HG02642 (cell line): ENCODE measurements at regions not wholly inside any gene's neighbourhood (a gene's known extent, or its start where the extent isn't known, plus 50 kb on each side); places are given as distances from the start of the nearest gene placed in this dataset.

Experiments used
- ATAC-seq: cut with Tn5 transposase; IDR thresholded peaks from one replicate; pipeline ENCODE4 v1.9.1; 2021; ENCODE audit warnings: mild to moderate bottlenecking; ENCODE audit not compliant: unreplicated experiment, poor library complexity

DNA sequence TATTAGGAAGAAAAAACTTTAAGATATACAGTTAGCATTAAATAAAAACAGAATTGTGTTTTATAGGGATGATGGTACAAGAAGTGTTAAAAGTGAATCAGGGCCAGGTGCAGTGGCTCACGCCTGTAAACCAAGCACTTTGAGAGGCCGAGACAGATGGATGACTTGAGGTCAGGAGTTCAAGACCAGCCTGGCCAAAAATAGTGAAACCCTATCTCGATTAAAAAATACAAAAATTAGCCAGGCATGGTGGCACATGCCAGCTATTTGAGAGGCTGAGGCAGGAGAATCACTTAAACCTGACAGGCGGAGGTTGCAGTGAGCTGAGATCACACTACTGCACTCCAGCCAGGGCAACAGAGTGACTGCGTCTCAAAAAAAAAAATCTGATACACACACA lies 282.9 kb upstream of the ATP10B start:
- ATAC-seq, result no peak

DNA sequence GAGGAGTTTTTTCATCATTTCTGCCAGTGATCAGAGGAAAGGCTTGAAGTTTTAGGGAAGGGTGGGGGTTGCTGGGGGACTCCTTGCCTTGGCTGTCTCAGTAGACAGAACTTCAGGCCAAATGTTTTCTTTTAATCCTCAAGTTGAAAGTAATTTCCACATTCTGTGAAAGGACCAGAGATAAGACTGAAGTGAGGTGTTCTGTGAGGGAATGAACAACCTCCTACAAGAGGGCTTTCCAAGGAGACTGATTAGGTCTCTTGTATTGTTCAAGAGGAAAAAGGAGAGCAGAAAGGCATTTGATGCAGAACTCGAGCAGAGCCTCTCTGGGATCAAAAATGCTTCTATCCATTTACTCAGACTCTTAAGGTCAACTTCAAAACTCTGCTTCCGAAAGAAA lies 282.1 kb upstream of the ATP10B start:
- ATAC-seq, result no peak

DNA sequence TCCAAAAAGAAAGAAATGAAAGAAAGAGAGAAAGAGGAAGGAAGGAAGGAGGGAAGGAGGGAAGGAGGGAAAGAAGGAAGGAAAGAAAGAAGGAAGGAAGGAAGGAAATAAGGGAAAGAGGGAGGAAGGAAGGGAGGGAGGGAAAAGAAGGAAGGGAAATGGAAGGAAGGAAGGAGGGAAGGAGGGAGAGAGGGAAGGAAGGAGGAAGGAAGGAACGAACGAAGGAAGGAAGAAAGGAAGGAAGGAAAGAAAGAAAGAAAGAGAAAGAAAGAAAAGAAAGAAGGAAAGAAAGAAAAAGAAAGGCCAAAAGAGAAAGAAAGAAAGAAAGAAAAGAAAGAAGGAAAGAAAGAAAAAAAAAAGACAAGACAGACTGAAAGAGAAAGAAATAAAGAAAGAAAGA lies 263.9 kb upstream of the ATP10B start:
- ATAC-seq, result no peak

DNA sequence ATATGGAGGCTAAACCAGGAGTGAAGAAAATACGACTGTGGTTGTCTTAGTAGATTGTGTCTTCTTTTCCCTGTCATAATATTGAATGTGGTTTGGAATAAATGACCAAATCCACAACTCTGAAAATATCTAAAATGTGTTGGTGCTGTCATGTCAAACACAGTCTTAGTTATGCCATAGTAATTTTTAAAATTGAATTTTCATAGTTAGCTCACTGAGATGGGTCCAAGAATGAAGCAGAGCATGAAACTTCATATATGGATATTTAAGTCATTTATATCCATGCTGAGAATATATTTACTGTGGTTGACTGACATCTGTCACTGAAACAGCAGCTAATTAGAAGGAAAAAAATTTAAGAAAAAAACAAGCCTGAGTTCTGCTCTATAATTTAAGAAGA lies 260.4 kb upstream of the ATP10B start:
- no peak for ATAC-seq

DNA sequence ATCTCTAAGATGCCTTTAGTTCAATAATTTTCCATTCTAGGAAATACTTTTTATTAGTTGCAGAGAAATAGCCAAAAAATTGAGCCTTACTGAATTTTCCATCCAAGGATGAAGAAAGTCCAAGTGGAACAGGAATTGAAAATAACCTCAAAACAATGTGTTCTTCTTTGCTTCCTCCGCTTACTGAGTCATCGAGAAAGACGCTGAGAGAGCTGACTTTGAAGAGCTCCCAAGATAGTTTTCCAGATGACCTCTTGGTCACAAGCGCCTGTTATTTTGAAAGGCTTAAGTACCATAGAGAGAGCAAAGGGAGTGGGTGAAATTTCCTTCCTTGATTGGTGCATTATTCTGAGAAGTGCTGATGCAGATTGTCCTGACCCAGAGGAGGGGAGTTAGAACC lies 253.5 kb upstream of the ATP10B start:
- ATAC-seq, result no peak

DNA sequence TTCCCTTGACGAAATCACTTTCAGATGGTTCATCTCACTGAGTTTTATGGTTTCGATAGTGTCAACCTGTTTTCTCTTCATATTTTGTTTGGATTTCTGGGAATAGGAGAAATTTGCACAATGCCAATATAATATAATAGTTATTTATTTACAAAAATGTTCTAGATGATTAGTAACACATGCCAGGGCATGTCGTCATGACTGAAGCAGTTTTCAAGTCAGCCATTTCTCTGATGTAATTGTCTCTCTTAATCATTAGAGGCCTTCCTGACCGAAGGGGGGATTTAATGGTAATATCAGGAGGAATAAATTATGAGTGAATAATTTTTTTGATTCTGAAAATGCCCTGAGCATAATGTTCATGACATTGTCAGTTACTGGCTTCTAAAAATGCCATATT lies 246.5 kb upstream of the ATP10B start:
- no peak for ATAC-seq

DNA sequence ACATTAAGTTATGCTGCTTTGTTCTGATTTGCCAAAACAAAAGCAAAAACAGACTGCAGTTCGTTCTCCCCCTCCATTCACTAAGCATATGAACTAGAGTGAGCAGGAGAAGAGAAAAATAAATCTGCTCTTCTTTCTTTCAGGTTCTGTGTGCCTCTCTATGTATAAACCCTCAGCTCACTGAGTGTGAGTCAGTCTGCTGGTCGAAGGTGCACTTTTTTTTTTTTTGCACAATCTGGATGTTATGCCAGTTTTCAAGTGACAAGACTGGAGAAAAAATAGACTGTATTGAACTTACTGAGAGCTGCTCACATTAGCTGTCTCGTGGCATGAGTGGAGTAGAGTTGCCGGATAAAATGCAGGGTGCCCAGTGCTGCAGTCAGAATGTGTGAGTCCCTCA lies 244.6 kb upstream of the ATP10B start:
- ATAC-seq, result no peak

DNA sequence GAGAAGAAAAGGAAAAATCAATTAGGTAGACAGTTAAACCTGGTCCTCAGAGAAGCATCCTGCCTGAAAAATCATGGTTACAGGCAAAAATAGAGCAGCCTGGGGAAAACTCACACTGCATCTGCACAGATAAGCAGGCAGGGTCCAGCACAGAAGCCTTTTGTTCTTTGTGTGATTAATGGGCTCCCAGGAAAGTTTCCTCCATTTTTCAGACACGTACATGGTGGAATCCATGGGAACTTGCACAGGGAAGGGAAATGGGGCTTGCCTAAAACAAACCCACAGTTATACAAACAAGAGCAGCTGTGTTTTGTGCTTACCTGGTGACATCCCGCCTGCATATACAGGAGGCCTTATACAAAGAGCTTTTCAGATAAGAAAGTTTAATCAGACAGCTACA lies 243.9 kb upstream of the ATP10B start:
- ATAC-seq, result no peak

DNA sequence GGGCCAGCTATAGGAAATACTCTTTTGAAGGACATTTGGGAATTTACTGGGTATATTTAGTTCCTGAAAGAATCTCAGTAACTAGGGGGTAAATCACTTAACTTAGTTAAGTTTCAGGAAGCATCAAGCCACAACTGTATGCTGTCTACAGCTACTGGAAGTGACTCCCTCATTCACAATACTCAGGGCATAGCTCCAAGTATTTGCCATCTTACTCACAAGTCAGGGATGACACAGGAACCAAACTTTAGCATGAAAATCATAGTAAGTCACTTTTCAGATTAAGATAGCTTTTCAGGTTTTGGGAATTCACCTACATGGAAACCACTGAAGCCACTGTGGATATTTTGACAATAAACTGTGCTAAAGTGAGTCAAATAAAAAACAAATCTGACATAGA lies 242.4 kb upstream of the ATP10B start:
- ATAC-seq, result no peak

DNA sequence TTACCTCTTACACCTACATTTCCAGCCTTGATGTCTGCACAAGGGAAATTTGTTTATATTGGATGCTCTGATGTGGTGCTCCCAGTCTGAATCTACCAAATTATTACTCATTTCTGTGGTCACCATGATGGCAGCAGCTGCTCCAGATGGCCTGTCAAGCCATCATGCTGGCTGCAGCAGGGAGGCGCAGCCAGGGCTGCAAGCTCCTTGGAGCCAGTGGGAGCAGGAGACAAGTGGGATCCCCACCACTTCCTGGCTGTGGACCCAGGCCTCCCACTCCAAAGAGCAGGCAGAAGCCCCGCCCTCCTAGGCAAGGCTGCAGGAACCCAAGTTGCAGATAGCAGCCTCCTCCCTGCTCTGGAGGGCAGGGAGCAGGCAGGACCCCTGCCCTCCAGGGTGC lies 241.1 kb upstream of the ATP10B start:
- ATAC-seq, result no peak

DNA sequence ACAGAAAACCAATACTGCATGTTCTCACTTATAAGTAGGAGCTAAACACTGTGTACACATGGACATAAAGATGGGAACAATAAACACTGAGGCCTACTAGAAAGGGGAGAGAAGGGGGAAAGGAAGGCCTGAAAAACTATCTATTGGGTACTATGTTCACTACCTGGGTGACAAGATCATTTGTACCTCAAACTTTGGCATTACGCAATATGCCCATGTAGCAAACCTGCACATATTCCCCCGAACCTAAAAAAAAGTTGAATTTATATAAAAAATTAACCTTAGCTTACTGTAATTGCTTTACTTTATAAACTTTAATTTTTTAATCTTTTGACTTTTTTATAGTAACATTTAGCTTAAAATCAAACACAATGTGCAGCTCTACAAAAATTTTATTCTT lies 237.6 kb upstream of the ATP10B start:
- no peak for ATAC-seq

DNA sequence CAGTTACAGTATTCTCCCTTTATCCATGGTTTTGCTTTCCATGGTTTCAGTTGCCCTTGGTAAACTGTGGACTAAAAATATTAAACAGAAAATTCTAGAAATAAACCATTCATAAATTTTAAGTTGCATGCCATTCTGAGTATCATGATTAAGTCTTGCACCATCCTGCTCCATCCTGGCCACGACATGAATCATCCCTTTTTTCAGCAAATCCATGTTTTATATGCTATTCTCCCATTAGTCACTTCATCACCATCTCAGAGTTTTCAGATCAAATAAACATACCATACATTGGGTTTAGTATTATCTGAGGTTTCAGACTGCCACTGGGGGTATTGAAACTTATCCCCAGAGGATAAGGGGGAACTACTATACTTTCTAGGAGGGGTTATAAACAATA lies 234.4 kb upstream of the ATP10B start:
- no peak for ATAC-seq

DNA sequence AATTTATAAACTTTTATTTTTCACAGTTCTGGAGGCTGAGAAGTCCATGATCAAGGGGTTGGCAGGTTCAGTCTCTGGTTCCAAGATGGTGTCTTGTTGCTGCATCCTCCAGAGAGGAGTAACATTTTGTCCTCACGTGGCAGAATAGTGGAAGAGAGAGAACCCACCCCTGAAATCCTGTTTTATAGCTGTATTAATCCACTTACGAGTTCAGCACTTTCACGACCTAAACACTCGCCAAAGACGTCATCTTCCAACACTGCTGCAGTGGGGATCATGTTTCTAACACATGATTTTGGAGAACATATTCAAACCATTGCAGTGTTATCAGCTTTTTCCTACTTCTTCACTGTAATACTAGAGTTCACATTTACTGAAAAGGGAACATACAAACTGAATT lies 233.0 kb upstream of the ATP10B start:
- no peak for ATAC-seq

DNA sequence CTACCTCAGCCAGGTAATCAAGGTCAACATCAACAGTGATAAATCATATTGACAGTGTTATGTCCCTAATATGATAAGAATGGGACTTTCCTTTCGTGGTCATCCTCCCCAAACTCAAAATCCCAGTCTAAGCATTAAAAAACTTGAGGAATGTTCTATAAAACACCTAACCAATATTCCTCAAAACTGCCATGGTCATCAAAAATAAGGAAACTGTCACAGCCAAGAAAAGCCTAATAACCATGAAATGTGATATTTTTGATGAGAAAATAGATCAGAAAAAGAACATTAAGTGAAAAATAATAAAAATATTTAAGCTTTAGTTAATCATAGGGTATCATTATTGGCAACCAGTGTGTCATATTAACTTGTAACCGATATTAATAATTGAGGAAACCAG lies 232.1 kb upstream of the ATP10B start:
- ATAC-seq, result no peak

DNA sequence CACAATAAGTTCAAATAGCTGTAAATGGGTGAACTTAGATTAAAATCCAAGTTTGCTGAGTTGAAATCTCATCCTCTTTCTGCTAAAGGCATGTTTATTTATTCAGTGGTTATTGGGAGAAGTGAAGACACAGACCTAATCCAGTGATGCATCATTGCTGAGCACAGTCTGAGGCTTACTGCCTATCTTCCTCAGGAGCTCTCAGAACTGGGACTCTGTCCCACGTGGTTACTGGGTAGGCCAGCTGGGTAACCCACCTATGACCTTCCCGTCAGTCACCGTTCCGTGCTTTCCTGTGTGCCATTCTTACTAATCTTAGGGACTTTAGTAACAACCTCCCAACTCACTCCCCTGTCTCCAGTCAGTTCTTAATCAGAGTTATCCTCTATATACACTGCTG lies 226.8 kb upstream of the ATP10B start:
- ATAC-seq, result no peak

DNA sequence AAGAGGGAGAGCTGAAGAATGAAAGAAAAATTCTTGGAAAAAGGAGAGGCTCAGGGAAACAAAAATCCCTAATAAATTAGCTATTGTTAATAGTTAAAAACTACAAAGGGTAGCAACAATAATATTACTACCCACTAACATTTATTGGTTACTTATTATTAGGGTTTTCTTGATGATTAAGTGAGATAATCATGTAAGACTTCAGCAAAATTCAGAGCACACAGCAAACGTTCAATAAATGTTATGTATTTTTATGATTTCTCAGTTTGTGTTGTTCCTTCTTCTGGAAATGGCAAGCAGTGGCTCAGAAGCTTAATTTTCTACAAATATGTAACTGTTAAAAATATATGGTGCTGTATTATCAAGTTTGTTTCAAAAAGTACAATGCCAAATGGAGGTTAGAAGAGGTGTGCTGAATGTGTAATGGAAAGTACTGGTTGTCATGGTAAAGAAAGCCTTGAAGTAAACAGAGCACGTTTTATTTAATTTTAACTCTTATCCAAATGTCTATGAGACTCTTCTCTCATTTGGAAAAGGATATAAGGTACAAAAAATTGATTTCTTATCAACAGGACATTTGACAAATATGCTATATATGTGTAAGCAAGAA lies 226.0 kb upstream of the ATP10B start:
- ATAC-seq, result no peak

DNA sequence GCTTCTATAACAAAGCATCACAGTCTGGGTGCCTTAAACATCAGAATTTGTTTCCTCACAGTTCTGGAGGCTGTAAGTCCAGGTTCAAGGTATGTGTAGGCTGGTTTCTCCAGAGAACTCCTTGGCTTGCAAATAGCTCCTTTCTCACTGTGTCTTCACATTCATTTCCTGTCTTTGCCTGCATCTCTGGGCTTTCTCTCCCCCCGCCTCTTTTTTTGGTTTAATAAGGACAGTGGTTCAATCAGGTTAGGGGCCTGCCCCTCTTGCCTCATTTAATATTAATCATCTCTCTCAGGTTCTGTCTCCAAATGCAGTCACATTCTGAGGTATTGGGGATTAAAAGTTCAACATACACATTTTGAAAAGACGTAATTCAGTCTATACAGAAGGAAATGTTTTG lies 225.5 kb upstream of the ATP10B start:
- ATAC-seq, result no peak

DNA sequence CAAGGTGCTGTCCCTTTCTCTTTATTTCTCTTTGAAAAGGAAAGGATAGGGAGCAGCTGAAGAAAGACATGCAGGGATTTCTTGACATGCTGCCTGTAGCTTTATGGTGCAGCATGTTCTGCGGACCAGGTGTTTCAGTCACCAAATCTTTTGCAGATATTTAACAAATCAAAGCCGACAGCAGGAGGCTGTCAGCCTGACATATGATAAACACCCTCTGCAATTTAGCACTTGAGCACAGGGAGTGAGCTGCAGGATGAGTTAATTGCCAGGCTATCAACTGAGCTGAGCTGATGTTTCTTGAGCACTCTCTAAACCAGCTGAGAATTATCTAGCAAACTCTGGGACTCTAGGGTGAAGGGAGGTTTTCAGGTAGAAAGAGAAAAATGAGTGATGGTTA lies 212.8 kb upstream of the ATP10B start:
- ATAC-seq, result no peak

DNA sequence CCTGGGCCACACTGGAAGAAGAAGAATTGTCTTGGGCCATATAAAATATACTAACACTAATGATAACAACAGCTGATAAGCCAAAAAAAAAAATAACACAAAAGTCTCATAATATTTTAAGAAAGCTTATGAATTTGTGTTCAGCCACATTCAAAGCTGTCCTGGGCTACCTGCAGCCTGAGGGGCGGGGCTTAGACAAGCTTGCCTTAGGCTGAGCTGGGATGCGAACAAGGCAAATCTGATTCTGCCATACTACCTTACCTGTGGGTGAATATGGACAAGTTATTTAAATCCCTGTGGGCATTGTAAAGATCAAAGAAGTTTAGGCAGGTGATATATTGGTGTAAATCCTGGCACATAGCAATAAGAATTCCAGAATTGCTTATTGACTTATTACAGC lies 212.3 kb upstream of the ATP10B start:
- no peak for ATAC-seq

DNA sequence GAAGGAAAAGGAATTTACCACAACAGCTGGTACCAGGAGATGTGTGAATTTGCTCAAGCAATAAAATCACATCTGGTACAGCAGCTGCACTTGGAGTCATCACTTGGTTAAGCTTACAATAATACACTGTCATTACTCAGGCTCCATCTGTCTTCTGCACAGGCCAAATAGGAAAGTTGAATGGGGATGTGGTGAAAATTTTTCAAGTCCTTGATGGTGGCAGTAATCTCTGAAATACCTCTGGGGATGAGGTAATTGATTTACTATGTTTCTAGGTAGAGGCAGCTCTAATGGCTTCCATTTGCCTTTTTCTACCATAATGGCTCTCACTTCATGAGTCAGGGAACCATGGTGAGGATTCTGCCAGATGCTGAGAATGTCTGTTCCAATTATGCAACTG lies 206.8 kb upstream of the ATP10B start:
- no peak for ATAC-seq

DNA sequence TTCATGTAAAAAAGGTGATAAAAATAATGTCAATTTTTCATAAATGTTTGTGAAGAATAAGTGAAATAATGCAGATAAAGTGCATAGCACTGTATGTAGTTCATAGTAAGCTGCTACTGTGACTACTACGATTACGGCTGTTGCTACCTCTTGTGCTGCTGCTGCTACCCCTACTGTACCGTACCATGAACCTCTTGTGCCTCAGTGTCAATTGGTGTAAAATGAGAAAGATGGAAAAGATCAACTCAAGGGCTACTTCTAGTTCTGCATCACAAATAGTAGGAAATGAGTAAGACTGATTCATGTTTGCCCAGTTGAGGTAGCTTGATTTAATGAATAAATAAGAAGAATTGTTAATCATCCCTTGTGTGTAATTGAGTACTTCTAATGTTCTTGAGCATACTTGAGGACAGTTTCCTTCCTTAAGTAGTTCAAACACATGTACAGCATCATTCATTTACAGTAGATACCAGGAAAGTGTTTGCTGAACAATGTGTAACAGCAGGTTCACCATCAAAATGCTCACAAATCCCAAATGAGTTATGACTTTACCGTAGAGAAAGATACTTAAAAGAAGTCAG lies 200.0 kb upstream of the ATP10B start:
- ATAC-seq, result no peak

DNA sequence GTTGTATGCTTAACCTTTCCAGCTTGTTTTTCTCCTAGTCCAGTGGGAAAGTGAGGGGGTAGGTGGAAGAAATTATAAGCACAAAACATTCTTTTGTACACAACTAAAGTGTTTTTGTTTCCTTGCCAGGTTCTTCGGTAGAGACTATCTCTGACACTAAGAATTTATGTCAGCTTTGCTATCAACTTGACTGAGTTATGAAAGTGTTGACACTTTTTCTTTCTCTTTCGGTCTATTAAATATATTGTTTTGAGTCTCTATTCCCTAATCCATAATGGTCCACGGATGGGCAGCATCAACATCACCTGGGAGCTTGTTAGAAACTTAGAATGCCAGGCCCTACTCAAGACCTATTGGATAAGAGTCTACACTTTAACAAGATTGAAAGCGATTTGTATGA lies 195.0 kb upstream of the ATP10B start:
- ATAC-seq, result no peak

DNA sequence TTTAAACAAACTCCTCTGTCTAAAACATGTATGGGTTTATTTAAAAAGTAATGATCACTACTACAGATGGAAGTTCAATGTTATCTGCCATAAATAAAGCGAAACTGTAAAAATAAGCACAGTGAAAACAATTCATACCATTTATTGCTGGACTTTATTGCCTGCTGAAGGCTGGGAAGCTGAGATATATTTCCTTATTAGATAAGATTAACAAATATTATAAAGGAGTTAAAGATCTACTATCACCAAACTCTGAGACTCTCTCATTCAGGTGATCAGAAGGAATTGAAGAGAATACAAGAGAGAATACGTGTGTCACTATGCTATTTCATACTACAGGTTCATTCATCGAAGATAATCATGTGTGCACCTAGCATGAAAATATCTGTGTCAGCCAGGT lies 190.9 kb upstream of the ATP10B start:
- no peak for ATAC-seq
